ENCODE measurements at regions not wholly inside any gene's neighbourhood (a gene's known extent, or its start where the extent isn't known, plus 50 kb on each side); places are given as distances from the start of the nearest gene placed in this dataset.

DNA sequence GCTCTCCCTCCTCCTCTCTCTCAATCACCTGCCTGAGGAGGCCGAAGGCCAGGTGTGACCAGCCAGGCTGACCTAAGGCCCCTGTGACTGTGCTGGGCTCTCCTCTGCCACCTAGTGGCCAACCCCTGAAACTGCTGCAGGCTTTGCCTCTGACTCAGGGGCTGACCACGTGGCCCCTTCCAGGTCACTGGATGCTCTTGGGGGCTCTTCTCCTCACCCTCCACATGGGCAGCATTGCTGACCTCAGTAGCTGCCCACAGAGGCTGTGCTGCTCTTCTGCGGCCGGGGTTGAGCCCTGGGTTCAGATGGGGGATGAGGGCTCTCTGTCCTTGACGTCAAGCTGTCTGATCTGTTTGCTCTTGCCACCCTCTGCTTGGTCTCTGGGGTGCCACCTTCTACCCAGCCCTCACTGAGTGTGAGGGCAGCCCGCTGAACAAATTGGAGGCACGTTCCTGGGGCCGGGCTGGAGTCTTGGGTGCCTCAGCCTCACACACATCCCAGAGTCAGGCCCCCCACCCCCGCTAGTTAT, 122.7 kb downstream of the TWIST2 start (continued):
- no peak for TF ChIP-seq TMF1 (CRISPR knock-in tag; IDR thresholded peaks at IDR 0.05; ENCODE audit: low read depth)
- TF ChIP-seq MAZ (IDR thresholded peaks at IDR 0.05; ENCODE audit: borderline replicate concordance, low read depth, low read length) = peak; percentile 26; the same call in 1 of the 2 replicates
- no peak for TF ChIP-seq MAZ (CRISPR knock-in tag; IDR thresholded peaks at IDR 0.05; ENCODE audit: low read depth)
- TF ChIP-seq ZBTB38 (CRISPR knock-in tag; IDR thresholded peaks at IDR 0.05) = no peak
- TF ChIP-seq ZNF567 (CRISPR knock-in tag; IDR thresholded peaks at IDR 0.05; ENCODE audit: borderline replicate concordance) = no peak
- TF ChIP-seq IKZF1 (IDR thresholded peaks at IDR 0.05) = no peak
- TF ChIP-seq ZNF34 (CRISPR knock-in tag; IDR thresholded peaks at IDR 0.05; ENCODE audit: borderline replicate concordance) = no peak
- peak; percentile 42 for TF ChIP-seq ZFP36 (IDR thresholded peaks at IDR 0.05; ENCODE audit: borderline replicate concordance, low read depth, low read length, partially characterized antibody)
- 0 out of 2 replicates have a peak, but pooled peaks have one; percentile 21 for TF ChIP-seq KDM5B (CRISPR knock-in tag; IDR thresholded peaks at IDR 0.05; ENCODE audit: borderline replicate concordance)
- no peak for TF ChIP-seq ZKSCAN1 (IDR thresholded peaks at IDR 0.05; ENCODE audit: low read length)
- no peak for TF ChIP-seq HNRNPH1 (optimal IDR thresholded peaks at IDR 0.05; ENCODE audit: low read depth, low read length)
- no peak for TF ChIP-seq KLF11 (CRISPR knock-in tag; IDR thresholded peaks at IDR 0.05)
- TF ChIP-seq, protein P1, sequence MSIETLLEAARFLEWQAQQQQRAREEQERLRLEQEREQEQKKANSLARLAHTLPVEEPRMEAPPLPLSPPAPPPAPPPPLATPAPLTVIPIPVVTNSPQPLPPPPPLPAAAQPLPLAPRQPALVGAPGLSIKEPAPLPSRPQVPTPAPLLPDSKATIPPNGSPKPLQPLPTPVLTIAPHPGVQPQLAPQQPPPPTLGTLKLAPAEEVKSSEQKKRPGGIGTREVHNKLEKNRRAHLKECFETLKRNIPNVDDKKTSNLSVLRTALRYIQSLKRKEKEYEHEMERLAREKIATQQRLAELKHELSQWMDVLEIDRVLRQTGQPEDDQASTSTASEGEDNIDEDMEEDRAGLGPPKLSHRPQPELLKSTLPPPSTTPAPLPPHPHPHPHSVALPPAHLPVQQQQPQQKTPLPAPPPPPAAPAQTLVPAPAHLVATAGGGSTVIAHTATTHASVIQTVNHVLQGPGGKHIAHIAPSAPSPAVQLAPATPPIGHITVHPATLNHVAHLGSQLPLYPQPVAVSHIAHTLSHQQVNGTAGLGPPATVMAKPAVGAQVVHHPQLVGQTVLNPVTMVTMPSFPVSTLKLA (IDR thresholded peaks at IDR 0.05) = peak; percentile 20; the same call in 1 of the 2 replicates
- TF ChIP-seq, protein P2, sequence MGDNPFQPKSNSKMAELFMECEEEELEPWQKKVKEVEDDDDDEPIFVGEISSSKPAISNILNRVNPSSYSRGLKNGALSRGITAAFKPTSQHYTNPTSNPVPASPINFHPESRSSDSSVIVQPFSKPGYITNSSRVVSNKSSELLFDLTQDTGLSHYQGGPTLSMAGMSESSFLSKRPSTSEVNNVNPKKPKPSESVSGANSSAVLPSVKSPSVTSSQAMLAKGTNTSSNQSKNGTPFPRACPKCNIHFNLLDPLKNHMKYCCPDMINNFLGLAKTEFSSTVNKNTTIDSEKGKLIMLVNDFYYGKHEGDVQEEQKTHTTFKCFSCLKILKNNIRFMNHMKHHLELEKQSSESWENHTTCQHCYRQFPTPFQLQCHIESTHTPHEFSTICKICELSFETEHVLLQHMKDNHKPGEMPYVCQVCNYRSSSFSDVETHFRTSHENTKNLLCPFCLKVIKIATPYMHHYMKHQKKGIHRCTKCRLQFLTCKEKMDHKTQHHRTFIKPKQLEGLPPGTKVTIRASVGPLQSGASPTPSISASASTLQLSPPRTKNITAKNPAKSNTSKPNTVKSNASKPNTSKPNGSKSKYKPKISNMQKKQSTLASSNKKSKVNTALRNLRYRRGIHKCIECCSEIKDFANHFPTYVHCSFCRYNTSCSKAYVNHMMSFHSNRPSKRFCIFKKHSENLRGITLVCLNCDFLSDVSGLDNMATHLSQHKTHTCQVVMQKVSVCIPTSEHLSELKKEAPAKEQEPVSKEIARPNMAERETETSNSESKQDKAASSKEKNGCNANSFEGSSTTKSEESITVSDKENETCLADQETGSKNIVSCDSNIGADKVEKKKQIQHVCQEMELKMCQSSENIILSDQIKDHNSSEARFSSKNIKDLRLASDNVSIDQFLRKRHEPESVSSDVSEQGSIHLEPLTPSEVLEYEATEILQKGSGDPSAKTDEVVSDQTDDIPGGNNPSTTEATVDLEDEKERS (CRISPR knock-in tag; IDR thresholded peaks at IDR 0.05) = peak; percentile 24; the same call in 1 of the 2 replicates
- TF ChIP-seq, protein P3, sequence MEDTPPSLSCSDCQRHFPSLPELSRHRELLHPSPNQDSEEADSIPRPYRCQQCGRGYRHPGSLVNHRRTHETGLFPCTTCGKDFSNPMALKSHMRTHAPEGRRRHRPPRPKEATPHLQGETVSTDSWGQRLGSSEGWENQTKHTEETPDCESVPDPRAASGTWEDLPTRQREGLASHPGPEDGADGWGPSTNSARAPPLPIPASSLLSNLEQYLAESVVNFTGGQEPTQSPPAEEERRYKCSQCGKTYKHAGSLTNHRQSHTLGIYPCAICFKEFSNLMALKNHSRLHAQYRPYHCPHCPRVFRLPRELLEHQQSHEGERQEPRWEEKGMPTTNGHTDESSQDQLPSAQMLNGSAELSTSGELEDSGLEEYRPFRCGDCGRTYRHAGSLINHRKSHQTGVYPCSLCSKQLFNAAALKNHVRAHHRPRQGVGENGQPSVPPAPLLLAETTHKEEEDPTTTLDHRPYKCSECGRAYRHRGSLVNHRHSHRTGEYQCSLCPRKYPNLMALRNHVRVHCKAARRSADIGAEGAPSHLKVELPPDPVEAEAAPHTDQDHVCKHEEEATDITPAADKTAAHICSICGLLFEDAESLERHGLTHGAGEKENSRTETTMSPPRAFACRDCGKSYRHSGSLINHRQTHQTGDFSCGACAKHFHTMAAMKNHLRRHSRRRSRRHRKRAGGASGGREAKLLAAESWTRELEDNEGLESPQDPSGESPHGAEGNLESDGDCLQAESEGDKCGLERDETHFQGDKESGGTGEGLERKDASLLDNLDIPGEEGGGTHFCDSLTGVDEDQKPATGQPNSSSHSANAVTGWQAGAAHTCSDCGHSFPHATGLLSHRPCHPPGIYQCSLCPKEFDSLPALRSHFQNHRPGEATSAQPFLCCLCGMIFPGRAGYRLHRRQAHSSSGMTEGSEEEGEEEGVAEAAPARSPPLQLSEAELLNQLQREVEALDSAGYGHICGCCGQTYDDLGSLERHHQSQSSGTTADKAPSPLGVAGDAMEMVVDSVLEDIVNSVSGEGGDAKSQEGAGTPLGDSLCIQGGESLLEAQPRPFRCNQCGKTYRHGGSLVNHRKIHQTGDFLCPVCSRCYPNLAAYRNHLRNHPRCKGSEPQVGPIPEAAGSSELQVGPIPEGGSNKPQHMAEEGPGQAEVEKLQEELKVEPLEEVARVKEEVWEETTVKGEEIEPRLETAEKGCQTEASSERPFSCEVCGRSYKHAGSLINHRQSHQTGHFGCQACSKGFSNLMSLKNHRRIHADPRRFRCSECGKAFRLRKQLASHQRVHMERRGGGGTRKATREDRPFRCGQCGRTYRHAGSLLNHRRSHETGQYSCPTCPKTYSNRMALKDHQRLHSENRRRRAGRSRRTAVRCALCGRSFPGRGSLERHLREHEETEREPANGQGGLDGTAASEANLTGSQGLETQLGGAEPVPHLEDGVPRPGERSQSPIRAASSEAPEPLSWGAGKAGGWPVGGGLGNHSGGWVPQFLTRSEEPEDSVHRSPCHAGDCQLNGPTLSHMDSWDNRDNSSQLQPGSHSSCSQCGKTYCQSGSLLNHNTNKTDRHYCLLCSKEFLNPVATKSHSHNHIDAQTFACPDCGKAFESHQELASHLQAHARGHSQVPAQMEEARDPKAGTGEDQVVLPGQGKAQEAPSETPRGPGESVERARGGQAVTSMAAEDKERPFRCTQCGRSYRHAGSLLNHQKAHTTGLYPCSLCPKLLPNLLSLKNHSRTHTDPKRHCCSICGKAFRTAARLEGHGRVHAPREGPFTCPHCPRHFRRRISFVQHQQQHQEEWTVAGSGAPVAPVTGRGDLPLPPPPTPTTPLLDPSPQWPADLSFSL (CRISPR knock-in tag; IDR thresholded peaks at IDR 0.05) = 0 out of 2 replicates have a peak, but pooled peaks have one; percentile 23
- TF ChIP-seq ZSCAN21 (CRISPR knock-in tag; IDR thresholded peaks at IDR 0.05; ENCODE audit: borderline replicate concordance) = no peak
